ENCODE measurements at regions not wholly inside any gene's neighbourhood (a gene's known extent, or its start where the extent isn't known, plus 50 kb on each side); places are given as distances from the start of the nearest gene placed in this dataset.

DNA sequence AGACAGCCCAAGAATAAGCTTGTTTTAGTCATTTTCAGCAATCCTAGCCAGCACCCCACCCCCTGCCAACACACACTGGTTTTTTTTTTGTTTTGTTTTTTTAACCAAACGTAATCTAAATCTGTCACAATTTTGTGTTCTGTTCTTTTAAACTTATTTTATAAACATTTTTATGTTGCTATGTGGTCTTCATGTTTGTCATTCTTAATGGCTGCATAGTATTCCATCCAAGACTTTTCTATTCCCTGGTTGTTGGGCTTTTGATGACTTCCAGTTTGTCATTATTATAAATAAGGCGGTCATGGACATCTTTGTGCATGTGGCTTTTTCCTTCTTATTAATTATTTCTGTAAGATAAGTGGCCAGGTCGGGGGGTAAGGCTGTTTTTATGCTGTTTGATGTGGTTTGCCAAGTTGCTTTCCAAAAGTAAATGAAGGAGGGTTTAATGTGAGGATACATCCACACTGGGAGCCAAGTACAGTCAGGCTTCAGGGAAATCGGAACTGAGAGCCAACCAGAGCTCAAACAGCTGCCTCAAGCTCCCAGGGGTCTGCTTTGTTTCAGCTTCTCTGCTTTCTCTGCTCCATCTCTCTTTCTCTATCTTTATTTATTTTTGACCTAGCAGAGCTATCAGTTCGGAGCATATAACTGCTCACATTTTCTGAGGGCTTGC is 125.8 kb downstream of the VEGFA start:
- H3K79me2 ChIP-seq (ENCODE audit: control insufficient read depth, insufficient read depth, low read length, unreplicated experiment): no peaks in the 10 kb centered on the region
- no peak overlapping the region for H3K27ac ChIP-seq (ENCODE audit: low read depth, low read length)
- H2AFZ ChIP-seq (ENCODE audit: low read length, unreplicated experiment): no peak overlapping the region
- no peak overlapping the region for H3K4me3 ChIP-seq (ENCODE audit: low read depth, low read length)
- no peaks in the 10 kb centered on the region for H3K27me3 ChIP-seq (ENCODE audit: insufficient read depth, low read length)
- H3K36me3 ChIP-seq (ENCODE audit: insufficient read depth, low read length): no peaks in the 10 kb centered on the region
- no peaks in the 10 kb centered on the region for H3K4me1 ChIP-seq (ENCODE audit: control insufficient read depth, insufficient read depth, low read length, unreplicated experiment)

DNA sequence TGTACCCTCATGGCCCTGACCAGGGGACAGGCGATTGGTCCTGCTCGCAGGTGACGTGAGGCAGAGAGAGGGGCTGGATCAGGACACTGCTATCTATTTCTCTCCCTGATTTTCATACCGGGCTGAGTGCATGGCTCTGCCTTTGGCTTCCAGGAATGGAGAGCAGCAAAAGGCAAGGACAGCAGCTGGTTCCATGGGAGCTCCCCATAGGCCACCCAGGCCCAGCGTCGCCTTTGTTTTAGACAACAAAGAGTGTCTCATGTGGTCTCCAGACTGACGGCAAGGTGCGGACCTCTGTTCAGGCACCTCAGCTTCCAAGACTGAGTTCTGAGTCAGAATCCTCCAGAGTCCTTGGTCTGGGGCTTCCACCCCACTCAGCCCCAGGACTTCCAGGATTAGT is 123.1 kb downstream of the VEGFA start:
- Histone ChIP-seq H2AFZ (ENCODE audit: low read length, unreplicated experiment) (no peak overlapping the region), H3K4me3 (ENCODE audit: low read depth, low read length) (no peak overlapping the region), H3K27me3 (ENCODE audit: insufficient read depth, low read length) (no peaks in the 10 kb centered on the region), H3K27ac (ENCODE audit: low read depth, low read length) (no peak overlapping the region), H3K36me3 (ENCODE audit: insufficient read depth, low read length) (no peaks in the 10 kb centered on the region), H3K79me2 (ENCODE audit: control insufficient read depth, insufficient read depth, low read length, unreplicated experiment) (no peaks in the 10 kb centered on the region), H3K4me1 (ENCODE audit: control insufficient read depth, insufficient read depth, low read length, unreplicated experiment) (no peaks in the 10 kb centered on the region)

DNA sequence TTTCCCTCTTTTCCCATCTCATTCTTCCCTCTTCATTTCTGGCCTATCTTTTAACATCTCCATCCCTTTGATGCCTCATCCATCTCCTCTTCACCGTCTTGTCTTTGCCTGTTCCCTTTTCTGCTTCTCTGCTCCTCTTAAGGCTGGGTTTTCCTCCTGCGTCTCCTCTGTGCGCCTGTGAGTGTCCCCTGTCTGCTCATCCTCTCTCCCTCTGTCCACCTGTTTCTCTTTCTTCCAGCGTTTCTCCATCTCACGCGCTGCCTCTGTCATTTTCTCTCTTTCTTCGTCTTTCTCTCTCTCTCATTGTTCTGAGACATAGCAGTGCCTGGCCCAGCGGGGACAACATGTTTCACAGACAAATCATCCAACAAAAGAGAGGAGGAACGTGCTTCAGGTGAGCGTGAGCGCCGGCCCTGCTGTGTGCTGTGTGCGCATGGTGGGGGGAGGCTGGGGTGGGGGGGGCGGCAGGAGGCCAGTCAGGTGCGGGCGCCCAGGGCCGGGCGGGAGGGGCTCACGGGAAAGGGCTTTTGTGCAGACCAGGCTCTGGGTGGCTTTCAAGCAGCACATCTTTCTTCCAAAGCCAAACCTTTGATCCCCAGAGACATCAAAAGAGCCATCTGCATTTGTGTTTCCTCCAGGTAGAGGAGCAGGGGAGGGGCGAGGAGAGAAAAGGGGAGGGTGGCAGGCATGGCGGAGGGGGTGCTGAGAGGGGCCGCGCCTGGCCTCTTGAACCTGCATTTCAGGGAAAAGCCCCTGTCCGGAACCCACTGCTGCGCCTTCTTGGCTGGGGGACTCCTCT is 121.3 kb downstream of the VEGFA start:
- Histone ChIP-seq H3K79me2 (ENCODE audit: control insufficient read depth, insufficient read depth, low read length, unreplicated experiment) (no peaks in the 10 kb centered on the region), H3K27me3 (ENCODE audit: insufficient read depth, low read length) (no peaks in the 10 kb centered on the region), H3K36me3 (ENCODE audit: insufficient read depth, low read length) (no peaks in the 10 kb centered on the region), H3K4me1 (ENCODE audit: control insufficient read depth, insufficient read depth, low read length, unreplicated experiment) (no peaks in the 10 kb centered on the region), H3K4me3 (ENCODE audit: low read depth, low read length) (no peak overlapping the region), H3K27ac (ENCODE audit: low read depth, low read length) (no peak overlapping the region), H2AFZ (ENCODE audit: low read length, unreplicated experiment) (no peak overlapping the region)

DNA sequence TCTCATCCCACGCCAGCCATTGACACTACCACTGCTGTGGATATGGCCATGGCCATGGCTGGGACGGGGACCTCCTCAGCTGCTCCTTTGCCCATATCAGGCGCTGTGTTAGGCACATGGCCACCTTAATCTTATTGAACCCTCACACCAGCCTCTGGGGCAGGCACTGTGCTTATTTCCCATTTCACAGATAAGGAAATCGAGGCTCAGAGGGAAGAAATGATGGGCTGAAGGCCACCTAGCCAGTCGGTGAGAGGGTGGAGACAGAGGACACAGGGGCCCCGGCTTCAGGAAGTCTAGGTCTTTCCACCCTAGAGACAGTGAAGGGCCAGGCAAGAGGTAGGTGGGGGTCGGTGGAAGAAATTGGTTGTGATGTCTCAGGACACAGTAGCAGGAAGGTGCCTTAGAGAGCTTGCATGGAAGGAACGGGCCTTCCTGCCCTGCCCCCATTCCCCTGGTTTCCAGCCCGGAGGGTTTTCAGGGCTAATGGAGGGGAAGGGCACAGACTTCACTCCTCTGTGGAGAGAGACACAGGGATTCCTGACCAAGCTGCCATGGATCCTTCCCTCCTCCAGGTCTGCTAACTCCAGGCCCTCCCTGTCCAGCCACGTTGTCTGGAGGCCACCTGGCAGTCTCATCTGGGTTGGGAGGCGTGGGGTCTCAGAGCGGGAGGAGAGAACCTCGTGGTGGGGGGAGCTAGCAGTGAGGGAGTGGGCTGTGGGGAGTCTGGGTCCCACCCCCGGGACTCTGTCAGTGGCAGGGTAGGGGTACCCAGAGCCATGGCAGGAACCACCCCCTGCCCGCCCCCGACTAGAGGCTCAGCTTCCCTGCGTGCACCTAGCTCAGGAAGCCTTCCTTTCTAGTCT is 120.4 kb downstream of the VEGFA start:
- Histone ChIP-seq H3K4me1 (ENCODE audit: control insufficient read depth, insufficient read depth, low read length, unreplicated experiment) (no peaks in the 10 kb centered on the region), H3K36me3 (ENCODE audit: insufficient read depth, low read length) (no peaks in the 10 kb centered on the region), H3K4me3 (ENCODE audit: low read depth, low read length) (no peak overlapping the region), H2AFZ (ENCODE audit: low read length, unreplicated experiment) (no peak overlapping the region), H3K27me3 (ENCODE audit: insufficient read depth, low read length) (no peaks in the 10 kb centered on the region), H3K79me2 (ENCODE audit: control insufficient read depth, insufficient read depth, low read length, unreplicated experiment) (no peaks in the 10 kb centered on the region), H3K27ac (ENCODE audit: low read depth, low read length) (no peak overlapping the region)

DNA sequence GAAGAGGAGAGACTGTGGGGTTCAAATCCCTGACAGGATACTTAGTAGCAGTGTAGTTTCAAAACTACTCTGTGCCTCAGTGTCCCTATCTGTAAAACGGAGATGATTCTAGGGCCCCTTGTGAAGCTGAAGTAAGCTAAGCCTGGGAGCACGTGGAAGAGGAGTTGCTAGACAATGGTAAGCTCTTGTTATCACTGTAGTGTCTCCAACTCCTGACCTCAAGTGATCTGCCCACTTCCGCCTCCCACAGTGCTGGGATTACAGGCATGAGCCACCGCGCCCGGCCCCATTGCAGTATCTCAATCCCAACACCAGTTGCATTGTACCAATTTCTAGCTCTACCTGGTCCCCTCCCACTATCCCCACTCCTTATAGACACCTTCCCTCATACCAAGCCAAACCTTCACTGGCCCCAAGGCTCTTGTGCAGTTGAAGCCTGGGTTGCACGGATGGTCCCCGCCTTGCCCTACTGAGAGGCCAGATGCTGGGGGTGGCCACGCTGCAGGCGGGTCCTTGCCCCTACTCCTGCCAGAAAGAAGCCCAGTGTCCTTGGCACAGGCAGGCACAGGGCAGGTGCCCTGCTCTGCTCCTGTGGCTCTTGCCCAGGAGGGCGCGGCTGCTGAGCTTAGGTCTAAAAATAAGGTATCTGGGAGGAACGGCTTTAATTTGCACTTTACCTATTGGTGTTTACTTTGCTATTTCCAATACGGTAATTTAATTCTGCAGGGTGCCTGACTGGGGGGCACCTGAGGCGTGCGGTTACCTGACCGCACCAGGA is 118.1 kb downstream of the VEGFA start:
- no peak overlapping the region for H2AFZ ChIP-seq (ENCODE audit: low read length, unreplicated experiment)
- no peaks in the 10 kb centered on the region for H3K79me2 ChIP-seq (ENCODE audit: control insufficient read depth, insufficient read depth, low read length, unreplicated experiment)
- H3K27ac ChIP-seq (ENCODE audit: low read depth, low read length): no peak overlapping the region
- no peaks in the 10 kb centered on the region for H3K36me3 ChIP-seq (ENCODE audit: insufficient read depth, low read length)
- no peaks in the 10 kb centered on the region for H3K27me3 ChIP-seq (ENCODE audit: insufficient read depth, low read length)
- H3K4me3 ChIP-seq (ENCODE audit: low read depth, low read length): no peak overlapping the region
- no peaks in the 10 kb centered on the region for H3K4me1 ChIP-seq (ENCODE audit: control insufficient read depth, insufficient read depth, low read length, unreplicated experiment)

DNA sequence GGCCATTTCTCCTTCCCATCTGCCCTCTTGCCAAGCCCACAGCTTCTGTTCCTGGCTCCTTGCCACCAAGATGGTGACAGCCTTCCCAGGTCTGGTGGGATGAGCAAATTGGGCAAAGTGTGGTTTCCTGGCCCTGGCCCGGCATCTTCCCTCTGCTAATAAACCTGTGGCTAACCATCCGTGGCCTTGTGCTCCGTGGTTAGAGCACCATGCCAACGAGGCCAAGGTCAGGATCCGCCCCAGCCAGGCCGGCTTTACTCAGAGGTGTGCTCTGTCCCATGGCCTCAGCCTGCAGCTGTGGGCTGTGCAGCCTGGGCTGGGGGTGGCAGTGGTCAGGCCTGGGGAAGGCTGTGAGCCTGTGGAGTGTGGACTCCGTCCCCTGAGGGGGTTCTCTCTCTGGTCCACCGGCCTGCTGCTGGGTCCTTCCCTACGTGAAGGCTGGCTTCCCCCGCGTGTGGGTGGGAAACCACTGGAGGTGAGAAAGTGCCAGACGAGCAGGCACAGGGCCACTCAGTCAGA is 117.4 kb downstream of the VEGFA start:
- H3K27ac ChIP-seq (ENCODE audit: low read depth, low read length): no peak overlapping the region
- H3K4me3 ChIP-seq (ENCODE audit: low read depth, low read length): no peak overlapping the region
- no peaks in the 10 kb centered on the region for H3K36me3 ChIP-seq (ENCODE audit: insufficient read depth, low read length)
- no peaks in the 10 kb centered on the region for H3K79me2 ChIP-seq (ENCODE audit: control insufficient read depth, insufficient read depth, low read length, unreplicated experiment)
- H2AFZ ChIP-seq (ENCODE audit: low read length, unreplicated experiment): no peak overlapping the region
- H3K4me1 ChIP-seq (ENCODE audit: control insufficient read depth, insufficient read depth, low read length, unreplicated experiment): no peaks in the 10 kb centered on the region
- H3K27me3 ChIP-seq (ENCODE audit: insufficient read depth, low read length): no peaks in the 10 kb centered on the region

DNA sequence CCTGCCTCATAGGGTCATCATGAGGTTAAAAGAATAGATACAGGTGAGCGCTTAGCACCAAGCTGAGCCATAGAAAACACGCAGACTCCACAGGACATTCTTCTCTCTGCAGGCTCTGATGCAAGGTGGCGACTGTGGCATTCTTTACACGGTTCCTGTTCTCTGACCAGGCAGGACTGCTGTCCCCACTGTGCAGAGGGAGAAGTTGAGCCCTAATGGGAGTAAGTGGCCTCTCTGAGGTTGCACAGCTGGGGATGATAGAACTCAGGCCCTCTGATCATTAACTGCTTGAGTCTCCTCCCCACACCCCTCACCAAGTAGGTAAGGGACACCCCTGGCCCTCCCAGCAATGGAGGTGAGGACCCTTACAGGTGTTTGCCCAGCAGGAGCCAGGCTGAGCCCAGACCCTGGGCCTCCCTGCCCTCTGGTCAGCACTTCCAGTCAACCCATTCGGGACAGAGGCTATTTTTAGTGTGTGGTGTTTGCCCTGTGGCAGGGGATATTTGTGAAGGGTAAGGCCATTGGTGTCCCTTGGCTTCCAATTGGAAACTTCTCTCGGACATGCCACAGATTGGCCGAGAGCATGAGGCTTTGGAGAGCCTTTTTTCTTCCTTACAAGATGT is 116.8 kb downstream of the VEGFA start:
- no peak overlapping the region for H3K27ac ChIP-seq (ENCODE audit: low read depth, low read length)
- H3K36me3 ChIP-seq (ENCODE audit: insufficient read depth, low read length): no peaks in the 10 kb centered on the region
- H3K4me1 ChIP-seq (ENCODE audit: control insufficient read depth, insufficient read depth, low read length, unreplicated experiment): no peaks in the 10 kb centered on the region
- no peaks in the 10 kb centered on the region for H3K27me3 ChIP-seq (ENCODE audit: insufficient read depth, low read length)
- H2AFZ ChIP-seq (ENCODE audit: low read length, unreplicated experiment): no peak overlapping the region
- H3K4me3 ChIP-seq (ENCODE audit: low read depth, low read length): no peak overlapping the region
- H3K79me2 ChIP-seq (ENCODE audit: control insufficient read depth, insufficient read depth, low read length, unreplicated experiment): no peaks in the 10 kb centered on the region

DNA sequence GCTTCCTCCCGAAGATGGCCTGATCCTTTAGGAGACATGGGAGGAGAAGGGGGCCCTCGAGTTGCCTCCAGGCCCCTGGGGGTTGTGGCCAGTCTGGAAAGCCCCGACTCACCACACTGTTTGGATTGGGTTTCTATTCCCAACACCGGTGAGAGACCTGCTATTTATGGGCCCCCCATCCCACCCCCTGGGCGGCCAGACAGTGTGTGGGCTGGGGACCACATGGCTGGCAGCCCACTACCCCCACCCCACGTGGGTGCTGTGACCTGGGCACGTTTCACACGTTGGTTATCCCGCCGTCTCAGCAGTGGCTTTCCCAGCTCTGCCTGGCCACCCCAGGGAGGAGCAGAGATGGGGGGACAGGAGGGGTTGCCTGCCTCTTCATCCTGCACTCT is 116.1 kb downstream of the VEGFA start:
- Histone ChIP-seq H3K36me3 (ENCODE audit: insufficient read depth, low read length) (no peaks in the 10 kb centered on the region), H3K27me3 (ENCODE audit: insufficient read depth, low read length) (no peaks in the 10 kb centered on the region), H3K79me2 (ENCODE audit: control insufficient read depth, insufficient read depth, low read length, unreplicated experiment) (no peaks in the 10 kb centered on the region)

DNA sequence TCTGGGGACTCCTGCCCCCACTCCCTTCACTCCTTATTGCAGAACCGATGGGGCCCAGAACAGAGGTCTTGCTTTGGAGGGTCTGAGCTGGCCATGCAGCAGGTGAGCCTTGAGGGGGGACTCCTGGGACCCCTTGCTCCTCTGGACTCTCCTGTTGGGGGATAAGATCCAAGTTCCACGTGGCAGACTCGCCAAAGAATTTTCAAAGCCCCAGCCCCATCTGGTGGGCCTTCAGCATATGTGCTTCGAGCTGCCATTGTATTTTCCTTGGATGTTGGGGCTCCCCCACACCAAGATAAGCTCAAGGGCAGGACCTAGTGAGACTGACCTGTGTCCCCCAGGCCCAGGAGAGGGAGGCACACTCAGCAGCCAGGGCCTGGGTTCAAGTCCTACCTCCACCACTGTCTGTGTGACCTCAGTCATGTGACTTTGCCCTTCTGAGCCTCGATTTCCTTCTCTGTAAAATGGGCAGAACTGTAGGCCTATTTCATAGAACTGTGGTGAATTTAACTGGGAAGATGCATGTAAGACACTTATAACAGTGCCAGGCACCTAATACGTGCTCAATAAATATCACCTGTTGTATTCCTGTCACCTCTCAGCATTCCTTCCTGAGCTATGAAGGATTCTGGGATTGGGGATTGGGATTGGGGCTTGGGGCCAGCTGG is 115.5 kb downstream of the VEGFA start:
- no peaks in the 10 kb centered on the region for H3K36me3 ChIP-seq (ENCODE audit: insufficient read depth, low read length)
- H3K79me2 ChIP-seq (ENCODE audit: control insufficient read depth, insufficient read depth, low read length, unreplicated experiment): no peaks in the 10 kb centered on the region
- H3K27ac ChIP-seq (ENCODE audit: low read depth, low read length): no peak overlapping the region
- H3K4me3 ChIP-seq (ENCODE audit: low read depth, low read length): no peak overlapping the region
- no peak overlapping the region for H2AFZ ChIP-seq (ENCODE audit: low read length, unreplicated experiment)
- H3K27me3 ChIP-seq (ENCODE audit: insufficient read depth, low read length): no peaks in the 10 kb centered on the region
- no peaks in the 10 kb centered on the region for H3K4me1 ChIP-seq (ENCODE audit: control insufficient read depth, insufficient read depth, low read length, unreplicated experiment)

More for the DNA sequence above, 116.1 kb downstream of the VEGFA start:
- no peak overlapping the region for H2AFZ ChIP-seq (ENCODE audit: low read length, unreplicated experiment)
- H3K27ac ChIP-seq (ENCODE audit: low read depth, low read length): no peak overlapping the region
- H3K4me1 ChIP-seq (ENCODE audit: control insufficient read depth, insufficient read depth, low read length, unreplicated experiment): no peaks in the 10 kb centered on the region
- H3K4me3 ChIP-seq (ENCODE audit: low read depth, low read length): no peak overlapping the region
